Endodermal cell (in vitro differentiated cells): ENCODE measurements at regions not wholly inside any gene's neighbourhood (a gene's known extent, or its start where the extent isn't known, plus 50 kb on each side); places are given as distances from the start of the nearest gene placed in this dataset.
"Not testable (repeated sequence)": the region's sequence is repeated elsewhere in the genome, so short reads cannot be mapped to it uniquely, and the experiment has no call there.

ENCODE experiments used
- DNase-seq: peaks from one replicate; pipeline ENCODE4 v3.0.0-alpha.2; 2017
- H3K27ac ChIP-seq: 2 replicates; pipeline ENCODE4 v1.5.1; 2013; ENCODE audit warnings: mild to moderate bottlenecking, low read depth, low read length, moderate library complexity
- H3K27me3 ChIP-seq: 2 replicates; pipeline ENCODE4 v1.6.1; 2013; ENCODE audit warnings: mild to moderate bottlenecking, low read length, moderate library complexity; ENCODE audit not compliant: insufficient read depth, control insufficient read depth, poor library complexity, severe bottlenecking
- H3K36me3 ChIP-seq: 2 replicates; pipeline ENCODE4 v1.7.0; 2013; ENCODE audit warnings: mild to moderate bottlenecking, low read length, moderate library complexity; ENCODE audit not compliant: control insufficient read depth, insufficient read depth
- H3K4me1 ChIP-seq: one replicate; pipeline ENCODE4 v1.7.0; 2013; ENCODE audit warnings: low read length; ENCODE audit not compliant: control insufficient read depth, insufficient read depth
- H3K4me3 ChIP-seq: 2 replicates; pipeline ENCODE4 v1.5.1; 2013; ENCODE audit warnings: mild to moderate bottlenecking, low read length, moderate library complexity
- H3K9ac ChIP-seq: 2 replicates; pipeline ENCODE4 v1.6.1; 2013; ENCODE audit warnings: mild to moderate bottlenecking, low read length, moderate library complexity; ENCODE audit not compliant: poor library complexity, severe bottlenecking; ENCODE audit errors: extremely low read depth
- H3K9me3 ChIP-seq: 2 replicates; pipeline ENCODE4 v1.6.1; 2013; ENCODE audit warnings: mild to moderate bottlenecking, low read length, moderate library complexity; ENCODE audit not compliant: control insufficient read depth
- H3K27ac Mint-ChIP-seq: 2 replicates; pipeline ENCODE4 v1.8.0; 2020; ENCODE audit warnings: mixed read lengths
- H3K27me3 Mint-ChIP-seq: 2 replicates; pipeline ENCODE4 v1.8.0; 2021; ENCODE audit warnings: mild to moderate bottlenecking, mixed read lengths; ENCODE audit not compliant: insufficient read depth
- H3K36me3 Mint-ChIP-seq: 2 replicates; pipeline ENCODE4 v1.8.0; 2020; ENCODE audit warnings: low read depth, mixed read lengths
- H3K4me1 Mint-ChIP-seq: 2 replicates; pipeline ENCODE4 v1.8.0; 2020; ENCODE audit warnings: mixed read lengths
- H3K4me3 Mint-ChIP-seq: 2 replicates; pipeline ENCODE4 v1.8.0; 2020; ENCODE audit warnings: mild to moderate bottlenecking, moderate library complexity, mixed read lengths
- H3K9me3 Mint-ChIP-seq: 2 replicates; pipeline ENCODE4 v1.8.0; 2020; ENCODE audit warnings: mild to moderate bottlenecking, mixed read lengths
- CTCF ChIP-seq: fragments of 200-600 bp; sonication (generic); conservative IDR thresholded peaks from 2 replicates; pipeline ENCODE4 v1.5.0; 2021; ENCODE audit warnings: antibody characterized with exemption, mild to moderate bottlenecking
- WGBS, 2 experiments: methylation state at CpG; one replicate each; pipeline versions ENCODE4 v1.1.5 to v1.1.7; 2013; ENCODE audit warnings: missing lambda C conversion rate in 2 of 2, mixed read lengths in 1 of 2; ENCODE audit not compliant: insufficient coverage in 1 of 2, insufficient read length in 1 of 2; 5-methylcytosine and 5-hydroxymethylcytosine counted together

- no peak for TF ChIP-seq CTCF
- no peaks in the 10 kb centered on the region for H3K9me3 Mint-ChIP-seq
- no peak overlapping the region for H3K27ac ChIP-seq
- no peak overlapping the region for H3K9ac ChIP-seq
- H3K36me3 Mint-ChIP-seq: no peaks in the 10 kb centered on the region
- no peak overlapping the region for H3K27ac Mint-ChIP-seq
- H3K4me3 Mint-ChIP-seq: no peak overlapping the region
- H3K36me3 ChIP-seq: no peaks in the 10 kb centered on the region
- WGBS, 2 experiments: 82 to 90% methylated on average over 1 of the region's 1 CpG
- H3K4me3 ChIP-seq: no peak overlapping the region
- no peaks in the 10 kb centered on the region for H3K27me3 Mint-ChIP-seq
- H3K4me1 Mint-ChIP-seq: no peaks in the 10 kb centered on the region
- H3K27me3 ChIP-seq: no peaks in the 10 kb centered on the region
- DNase-seq: no peak
- no peaks in the 10 kb centered on the region for H3K4me1 ChIP-seq
- no peaks in the 10 kb centered on the region for H3K9me3 ChIP-seq
Observed at GRCh38 chr6:115583290-115583689, 477.4 kb downstream of the FRK start.

GRCh38 chr6:115582386-115582785 lies 478.3 kb downstream of the FRK start:
- no peaks in the 10 kb centered on the region for H3K9me3 ChIP-seq
- no peaks in the 10 kb centered on the region for H3K4me1 ChIP-seq
- H3K27me3 ChIP-seq: no peaks in the 10 kb centered on the region
- Mint-ChIP-seq H3K9me3 (no peaks in the 10 kb centered on the region), H3K36me3 (no peaks in the 10 kb centered on the region), H3K4me1 (no peaks in the 10 kb centered on the region), H3K4me3 (no peak overlapping the region), H3K27ac (no peak overlapping the region), H3K27me3 (no peaks in the 10 kb centered on the region)
- no peak overlapping the region for H3K9ac ChIP-seq
- no peak for TF ChIP-seq CTCF
- H3K27ac ChIP-seq: no peak overlapping the region
- no peak overlapping the region for H3K4me3 ChIP-seq
- no peak for DNase-seq
- 91 to 92% methylated on average over 2 of the region's 2 CpGs for WGBS, 2 experiments
- H3K36me3 ChIP-seq: no peaks in the 10 kb centered on the region

- WGBS, 2 experiments: no CpG with 5 or more reads among the region's 2 CpGs
- not testable (repeated sequence) for H3K9ac ChIP-seq, H3K4me1 Mint-ChIP-seq, H3K27ac ChIP-seq, H3K4me1 ChIP-seq, DNase-seq, H3K4me3 Mint-ChIP-seq, H3K27ac Mint-ChIP-seq, H3K27me3 ChIP-seq, H3K36me3 ChIP-seq, H3K9me3 ChIP-seq, H3K36me3 Mint-ChIP-seq, H3K4me3 ChIP-seq, H3K9me3 Mint-ChIP-seq, H3K27me3 Mint-ChIP-seq
Observed at GRCh38 chr6:115579565-115579964, 481.1 kb downstream of the FRK start.

GRCh38 chr6:115577270-115577669 lies 483.4 kb downstream of the FRK start:
- Mint-ChIP-seq H3K36me3 (no peaks in the 10 kb centered on the region), H3K9me3 (no peaks in the 10 kb centered on the region), H3K27ac (no peak overlapping the region), H3K27me3 (no peaks in the 10 kb centered on the region), H3K4me3 (no peak overlapping the region), H3K4me1 (no peaks in the 10 kb centered on the region)
- Histone ChIP-seq H3K4me1 (no peaks in the 10 kb centered on the region), H3K4me3 (no peak overlapping the region), H3K9ac (no peak overlapping the region), H3K27me3 (no peaks in the 10 kb centered on the region), H3K9me3 (no peaks in the 10 kb centered on the region), H3K27ac (no peak overlapping the region), H3K36me3 (no peaks in the 10 kb centered on the region)
- TF ChIP-seq CTCF: no peak
- 97 to 100% methylated on average over 1 to 2 of the region's 2 CpGs for WGBS, 2 experiments
- DNase-seq: no peak
